DND-41 (cell line): ENCODE measurements at regions not wholly inside any gene's neighbourhood (a gene's known extent, or its start where the extent isn't known, plus 50 kb on each side); places are given as distances from the start of the nearest gene placed in this dataset.

Source experiments
- ATAC-seq: fragments of 200-7000 bp; cut with Tn5 transposase; 3 replicates; pipeline ENCODE4 v1.9.1; 2021; ENCODE audit warnings: low read depth; ENCODE audit not compliant: insufficient read depth
- DNase-seq: peaks from one replicate; pipeline ENCODE4 v3.0.0-alpha.2; 2020
- H2AFZ ChIP-seq: 2 replicates; pipeline ENCODE4 v1.6.0; 2012; ENCODE audit warnings: low read depth, low read length
- H3K27ac ChIP-seq: 2 replicates; pipeline ENCODE4 v1.5.1; 2012; ENCODE audit warnings: low read length, inconsistent platforms
- H3K27me3 ChIP-seq: fragments of 200-600 bp; sonication (generic); 2 replicates; pipeline ENCODE4 v1.6.0; 2012; ENCODE audit warnings: low read length, mild to moderate bottlenecking, inconsistent platforms; ENCODE audit not compliant: insufficient read depth, poor library complexity
- H3K36me3 ChIP-seq: 2 replicates; pipeline ENCODE4 v1.5.1; 2012; ENCODE audit warnings: low read length, inconsistent platforms; ENCODE audit not compliant: insufficient read depth
- H3K4me1 ChIP-seq: 2 replicates; pipeline ENCODE4 v1.5.1; 2012; ENCODE audit warnings: mild to moderate bottlenecking, low read length; ENCODE audit not compliant: insufficient read depth
- H3K4me2 ChIP-seq: 2 replicates; pipeline ENCODE4 v1.6.0; 2012; ENCODE audit warnings: mild to moderate bottlenecking, moderate library complexity, low read length, inconsistent platforms; ENCODE audit not compliant: insufficient read depth
- H3K4me3 ChIP-seq, 2 experiments: fragments of 200-600 bp in 1 of 2; shearing (Covaris generic) in 1 of 2; 2 replicates each; pipeline ENCODE4 v1.5.1; 2012 to 2016; ENCODE audit warnings: inconsistent platforms in 2 of 2, low read length in 2 of 2, mild to moderate bottlenecking in 2 of 2, low read depth in 1 of 2, moderate library complexity in 1 of 2
- H3K79me2 ChIP-seq: 2 replicates; pipeline ENCODE4 v1.6.0; 2012; ENCODE audit warnings: low read length, inconsistent platforms; ENCODE audit not compliant: insufficient read depth
- H3K9ac ChIP-seq: 2 replicates; pipeline ENCODE4 v1.6.0; 2012; ENCODE audit warnings: low read depth, mild to moderate bottlenecking, inconsistent platforms, low read length, moderate library complexity
- H3K9me3 ChIP-seq: 2 replicates; pipeline ENCODE4 v1.5.1; 2012; ENCODE audit warnings: low read length, moderate library complexity, mild to moderate bottlenecking, inconsistent platforms; ENCODE audit not compliant: insufficient read depth, severe bottlenecking
- H4K20me1 ChIP-seq: 2 replicates; pipeline ENCODE4 v1.6.0; 2012; ENCODE audit warnings: low read length; ENCODE audit not compliant: insufficient read depth
- CTCF ChIP-seq: IDR thresholded peaks from 2 replicates; pipeline ENCODE4 v1.5.1; 2012; ENCODE audit warnings: borderline replicate concordance, low read length, moderate library complexity, mild to moderate bottlenecking; ENCODE audit not compliant: poor library complexity, severe bottlenecking; ENCODE audit errors: extremely low read depth
- EZH2 ChIP-seq: IDR thresholded peaks from 3 replicates; pipeline ENCODE4 v1.6.1; 2012; ENCODE audit warnings: borderline replicate concordance, low read depth, mild to moderate bottlenecking, moderate library complexity, low read length, inconsistent platforms; ENCODE audit not compliant: severe bottlenecking

- H3K27me3 ChIP-seq: no peaks in the 10 kb centered on the region
- no peaks in the 10 kb centered on the region for H3K9me3 ChIP-seq
- TF ChIP-seq CTCF (no peak), EZH2 (no peak)
- H3K79me2 ChIP-seq: no peaks in the 10 kb centered on the region
- H3K27ac ChIP-seq: no peak overlapping the region
- H3K9ac ChIP-seq: no peak overlapping the region
- no peak overlapping the region for H3K4me3 ChIP-seq
- no peak overlapping the region for H2AFZ ChIP-seq
- ATAC-seq (no peak), DNase-seq (no peak)
- no peak overlapping the region for H3K4me2 ChIP-seq
- no peaks in the 10 kb centered on the region for H3K4me1 ChIP-seq
- H4K20me1 ChIP-seq: no peaks in the 10 kb centered on the region
- no peaks in the 10 kb centered on the region for H3K36me3 ChIP-seq
Observed at GRCh38 chr5:117638581-117638980, 1064.0 kb upstream of the SEMA6A start.

GRCh38 chr5:117633093-117633492 is 1058.5 kb upstream of the SEMA6A start:
- Histone ChIP-seq H3K36me3 (no peaks in the 10 kb centered on the region), H4K20me1 (no peaks in the 10 kb centered on the region), H3K9me3 (no peaks in the 10 kb centered on the region), H3K4me2 (no peak overlapping the region), H3K4me3 (no peak overlapping the region), H3K27me3 (no peaks in the 10 kb centered on the region), H3K4me1 (no peaks in the 10 kb centered on the region), H3K9ac (no peak overlapping the region), H3K79me2 (no peaks in the 10 kb centered on the region), H3K27ac (no peak overlapping the region), H2AFZ (no peak overlapping the region)
- no peak for TF ChIP-seq CTCF
- no peak for TF ChIP-seq EZH2
- DNase-seq: no peak
- ATAC-seq: no peak

GRCh38 chr5:117624201-117624600 is 1049.6 kb upstream of the SEMA6A start:
- Histone ChIP-seq H3K4me2 (no peak overlapping the region), H3K4me3 (no peak overlapping the region), H3K79me2 (no peaks in the 10 kb centered on the region), H3K36me3 (no peaks in the 10 kb centered on the region), H3K9me3 (no peaks in the 10 kb centered on the region), H4K20me1 (no peaks in the 10 kb centered on the region), H3K27me3 (no peaks in the 10 kb centered on the region), H3K9ac (no peak overlapping the region), H3K27ac (no peak overlapping the region), H3K4me1 (no peaks in the 10 kb centered on the region), H2AFZ (no peak overlapping the region)
- no peak for DNase-seq
- ATAC-seq: no peak
- TF ChIP-seq CTCF: no peak
- TF ChIP-seq EZH2: no peak

GRCh38 chr5:117623042-117623805 is 1048.6 kb upstream of the SEMA6A start:
- ATAC-seq (no peak), DNase-seq (no peak)
- H3K9me3 ChIP-seq: no peaks in the 10 kb centered on the region
- no peak overlapping the region for H3K4me2 ChIP-seq
- H3K79me2 ChIP-seq: no peaks in the 10 kb centered on the region
- no peaks in the 10 kb centered on the region for H4K20me1 ChIP-seq
- no peaks in the 10 kb centered on the region for H3K27me3 ChIP-seq
- no peak overlapping the region for H3K4me3 ChIP-seq
- H3K36me3 ChIP-seq: no peaks in the 10 kb centered on the region
- H3K27ac ChIP-seq: no peak overlapping the region
- no peak for TF ChIP-seq EZH2
- no peak for TF ChIP-seq CTCF
- H3K4me1 ChIP-seq: no peaks in the 10 kb centered on the region
- H3K9ac ChIP-seq: no peak overlapping the region
- H2AFZ ChIP-seq: no peak overlapping the region
